GM03348 (cell line): ENCODE measurements at regions not wholly inside any gene's neighbourhood (a gene's known extent, or its start where the extent isn't known, plus 50 kb on each side); places are given as distances from the start of the nearest gene placed in this dataset.
"Not testable (repeated sequence)": the region's sequence is repeated elsewhere in the genome, so short reads cannot be mapped to it uniquely, and the experiment has no call there.

ENCODE experiments used
- DNase-seq: peaks from one replicate; pipeline ENCODE4 v3.0.0; 2012; ENCODE audit warnings: low spot score

GRCh38 chr2:131672471-131673399, 145.0 kb downstream of the CCDC74A start:
- peak; percentile 66 for DNase-seq

- DNase-seq, result peak; percentile 82
Measured at GRCh38 chr2:131673400-131674173, 145.9 kb downstream of the CCDC74A start.

- DNase-seq, result no peak
Measured at GRCh38 chr2:131674174-131674507, 146.5 kb downstream of the CCDC74A start.

GRCh38 chr2:131681611-131682121, 154.0 kb downstream of the CCDC74A start:
- peak; percentile 31 for DNase-seq

GRCh38 chr2:131682122-131682944, 154.6 kb downstream of the CCDC74A start:
- peak; percentile 88 for DNase-seq

GRCh38 chr2:131682945-131683330, 155.2 kb downstream of the CCDC74A start:
- DNase-seq, result not testable (repeated sequence)

- DNase-seq, result peak; percentile 7
Measured at GRCh38 chr2:131684631-131685316, 157.1 kb downstream of the CCDC74A start.

- DNase-seq, result not testable (repeated sequence)
Measured at GRCh38 chr2:131686164-131686893, 158.6 kb downstream of the CCDC74A start.

GRCh38 chr2:131686894-131687238, 159.2 kb downstream of the CCDC74A start:
- not testable (repeated sequence) for DNase-seq

- not testable (repeated sequence) for DNase-seq
Measured at GRCh38 chr2:131689066-131689465, 161.4 kb downstream of the CCDC74A start.

- not testable (repeated sequence) for DNase-seq
Measured at GRCh38 chr2:131711268-131711667, 183.6 kb downstream of the CCDC74A start.

- not testable (repeated sequence) for DNase-seq
Measured at GRCh38 chr2:131717907-131718306, 190.2 kb downstream of the CCDC74A start.

GRCh38 chr2:131721163-131721562, 193.5 kb downstream of the CCDC74A start:
- DNase-seq, result not testable (repeated sequence)

GRCh38 chr2:131722256-131722655, 194.6 kb downstream of the CCDC74A start:
- DNase-seq, result not testable (repeated sequence)

- DNase-seq, result no peak
Measured at GRCh38 chr2:131724019-131724418, 196.3 kb downstream of the CCDC74A start.

- DNase-seq, result peak; percentile 22
Measured at GRCh38 chr2:131728451-131728850, 200.8 kb downstream of the CCDC74A start.

- not testable (repeated sequence) for DNase-seq
Measured at GRCh38 chr2:131733530-131733929, 205.8 kb downstream of the CCDC74A start.

- DNase-seq, result not testable (repeated sequence)
Measured at GRCh38 chr2:131736406-131736805, 208.7 kb downstream of the CCDC74A start.

GRCh38 chr2:131738533-131738932, 210.8 kb downstream of the CCDC74A start:
- not testable (repeated sequence) for DNase-seq

GRCh38 chr2:131738996-131739434, 211.3 kb downstream of the CCDC74A start:
- DNase-seq, result not testable (repeated sequence)
